HuH-7.5 (cell line): ENCODE measurements at regions not wholly inside any gene's neighbourhood (a gene's known extent, or its start where the extent isn't known, plus 50 kb on each side); places are given as distances from the start of the nearest gene placed in this dataset.

Source experiments
- DNase-seq: peaks from one replicate; pipeline ENCODE4 v3.0.0; 2011; ENCODE audit warnings: low spot score

DNA sequence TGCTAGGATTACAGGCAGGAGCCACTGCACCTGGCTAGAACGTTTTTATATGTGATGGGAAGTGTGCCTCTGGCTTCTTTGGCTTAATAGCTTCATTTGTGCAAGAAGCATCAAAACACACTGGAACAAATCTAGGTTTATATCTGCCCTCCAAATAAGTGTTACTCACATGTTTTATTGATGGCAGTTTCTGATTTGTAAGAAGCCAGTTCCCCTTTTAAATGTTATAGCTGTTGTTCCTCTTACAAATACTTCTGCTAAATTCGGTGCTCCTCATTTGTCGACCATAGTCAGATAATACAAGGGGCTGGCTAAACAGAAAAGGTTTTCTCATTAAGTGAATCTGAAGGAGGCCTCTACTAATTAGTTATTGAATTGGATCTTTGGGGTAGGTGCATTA is 307.1 kb upstream of the SEMA6D start:
- DNase-seq = no peak

DNA sequence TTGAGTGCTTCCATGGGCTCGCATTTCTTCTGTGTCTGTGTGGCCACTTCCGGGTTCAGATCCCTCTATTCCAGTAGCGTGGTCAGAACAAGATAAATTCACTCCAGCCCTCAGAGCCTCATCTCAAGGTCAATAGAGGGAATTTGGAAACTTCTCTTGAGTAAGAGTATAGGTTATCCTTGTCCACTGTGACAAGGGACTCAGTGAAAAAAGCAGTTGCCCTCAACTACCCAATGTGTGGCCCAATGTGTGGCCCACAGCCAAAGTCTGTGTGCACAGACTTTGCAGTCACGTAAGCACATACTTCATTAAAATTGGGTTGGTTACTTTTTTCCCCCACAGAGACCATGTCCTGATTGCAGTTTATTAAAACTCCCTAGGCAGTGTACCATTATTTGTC is 305.6 kb upstream of the SEMA6D start:
- DNase-seq = no peak

DNA sequence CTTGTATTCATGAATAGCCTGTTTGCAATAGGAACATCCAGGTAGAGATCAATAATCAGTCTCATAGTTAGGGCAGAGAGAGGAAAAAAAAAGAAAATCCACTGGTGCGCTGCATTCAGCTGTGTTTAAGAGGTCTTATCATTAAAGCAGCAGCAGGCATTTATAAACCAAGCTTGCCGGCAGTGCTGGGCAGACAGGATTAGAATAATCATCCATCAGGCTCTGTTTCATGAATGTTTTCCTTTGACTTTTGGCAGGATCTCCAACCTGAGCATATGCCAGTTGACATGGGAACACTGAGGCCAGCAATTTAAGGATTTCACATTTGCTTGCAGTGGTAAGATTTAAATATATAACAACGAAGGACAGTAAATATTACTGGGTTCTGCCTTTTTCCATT is 305.2 kb upstream of the SEMA6D start:
- no peak for DNase-seq

DNA sequence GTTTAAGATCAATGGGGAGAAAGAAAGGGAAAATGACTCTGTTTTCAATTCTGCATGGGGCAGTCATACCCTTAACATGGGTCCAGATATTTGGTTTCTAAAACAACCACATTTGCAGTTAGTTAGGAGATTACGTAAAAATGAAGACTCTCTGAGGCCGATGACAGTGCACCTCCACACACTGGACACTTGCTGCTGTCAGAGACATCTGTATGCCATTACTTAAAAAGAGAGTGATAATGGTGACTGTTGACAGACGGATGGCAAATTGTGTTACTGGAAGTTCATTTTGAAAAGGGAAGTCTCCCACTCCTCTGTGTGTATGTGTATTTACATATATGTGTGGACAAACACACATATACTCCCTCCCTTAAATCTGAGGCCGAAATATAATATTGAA is 304.5 kb upstream of the SEMA6D start:
- no peak for DNase-seq

DNA sequence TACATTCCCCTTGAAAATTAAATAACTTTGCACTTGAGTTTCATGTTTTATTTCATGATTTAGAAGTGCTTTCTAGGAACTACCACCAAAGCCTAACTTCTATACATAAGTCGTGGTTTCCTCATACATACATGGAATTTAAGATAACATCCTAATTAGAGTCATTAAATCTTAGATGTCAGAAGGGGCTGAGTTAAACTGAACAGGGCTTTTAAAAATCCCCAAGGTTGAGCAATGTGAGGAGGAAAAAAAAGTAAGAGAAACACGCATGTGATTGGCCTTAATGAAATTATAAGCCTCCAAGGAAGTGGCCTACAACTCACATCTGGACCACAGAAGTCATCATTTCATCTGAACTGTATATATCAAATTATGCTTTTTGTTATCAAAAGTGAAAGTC is 303.1 kb upstream of the SEMA6D start:
- DNase-seq = no peak

DNA sequence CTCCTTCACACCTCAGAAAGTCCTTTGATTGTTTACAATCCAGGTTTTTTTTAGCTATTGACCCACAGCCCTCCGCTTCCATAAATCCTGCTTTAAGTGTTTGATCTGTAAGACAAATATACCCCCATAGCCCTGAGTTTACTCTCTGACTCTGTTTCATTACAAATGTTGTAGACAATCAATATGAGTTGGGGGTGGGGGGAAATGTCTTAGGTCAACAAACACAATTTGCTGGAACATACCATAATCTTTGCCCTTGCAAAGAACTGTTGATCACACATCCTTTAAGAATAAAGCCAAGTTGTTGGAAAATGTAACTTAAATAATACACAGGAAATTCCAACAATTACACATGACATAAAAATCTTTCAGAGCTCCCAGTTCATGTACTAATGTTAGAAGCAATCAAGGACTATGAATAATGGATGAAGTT is 301.8 kb upstream of the SEMA6D start:
- DNase-seq = peak; percentile 3

DNA sequence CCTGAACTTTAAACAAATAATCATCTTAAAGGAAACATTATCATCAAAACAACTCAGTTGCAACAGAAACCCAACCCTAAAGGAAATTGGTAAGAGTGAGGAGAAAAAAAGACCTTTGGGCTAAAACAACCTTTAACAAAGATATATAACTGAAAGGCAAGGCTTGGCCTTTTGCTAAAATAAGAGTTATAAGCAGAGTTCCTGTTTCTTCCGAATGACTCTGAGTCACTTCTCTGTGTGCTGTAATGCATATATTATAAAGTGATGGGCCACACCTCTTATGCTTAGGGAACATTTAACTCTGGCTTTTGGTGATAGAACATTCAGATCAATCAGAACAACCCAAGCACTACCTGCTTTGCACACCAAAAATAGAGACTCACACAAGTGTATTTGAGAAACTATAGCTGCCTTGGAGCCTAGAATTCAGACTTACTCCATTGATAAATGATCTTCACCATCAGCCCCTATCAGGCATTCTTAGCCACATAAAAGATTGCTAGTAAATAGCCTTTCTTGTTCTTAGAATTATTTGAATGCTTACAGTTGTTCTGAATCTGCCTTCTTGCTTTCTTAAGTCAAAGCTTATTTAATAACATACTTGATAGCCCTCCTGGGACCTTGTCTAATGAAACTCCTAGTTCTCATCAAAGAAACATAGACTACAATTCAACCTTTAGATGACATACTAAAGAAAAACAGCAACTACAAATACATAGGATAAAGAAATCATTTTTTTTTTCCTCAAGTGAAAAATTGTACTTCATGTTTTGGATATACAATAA is 294.2 kb upstream of the SEMA6D start:
- DNase-seq = no peak

DNA sequence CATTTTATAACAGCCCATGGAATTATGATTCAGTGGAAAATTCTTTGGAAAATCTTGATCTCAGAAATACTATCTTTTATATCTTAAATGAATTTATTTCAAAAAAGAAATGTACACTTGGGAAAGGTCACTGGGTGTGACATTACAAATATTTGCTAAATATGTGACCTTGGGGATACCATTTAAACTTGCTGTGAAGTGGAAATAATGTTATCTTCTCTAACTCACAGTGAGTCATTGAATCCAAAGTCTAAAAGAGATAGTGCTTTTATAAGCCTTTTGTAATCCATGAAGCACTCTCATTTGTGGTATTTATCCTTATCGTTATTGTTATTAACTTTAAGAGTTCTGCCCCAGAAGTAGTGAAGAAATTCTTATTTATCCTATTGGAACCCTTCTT is 289.8 kb upstream of the SEMA6D start:
- DNase-seq = no peak

DNA sequence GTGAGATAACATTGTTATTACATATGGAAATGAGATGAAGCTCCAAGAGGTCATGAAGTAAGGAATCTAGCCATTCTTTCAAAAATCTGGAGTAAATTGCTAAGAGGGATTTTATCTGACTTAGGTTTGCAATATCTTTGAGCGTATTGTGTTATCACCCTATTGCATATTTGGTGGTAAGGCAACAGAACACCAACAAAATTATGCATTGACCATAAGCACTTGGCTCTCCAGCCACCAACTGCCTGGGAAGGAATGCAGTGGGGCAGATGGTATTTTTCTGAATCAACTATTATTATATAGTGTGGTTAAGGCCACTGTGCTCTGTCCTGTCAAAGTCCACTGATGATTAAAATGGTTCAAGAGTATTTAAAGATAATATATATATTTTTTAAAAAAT is 287.9 kb upstream of the SEMA6D start:
- DNase-seq = no peak

DNA sequence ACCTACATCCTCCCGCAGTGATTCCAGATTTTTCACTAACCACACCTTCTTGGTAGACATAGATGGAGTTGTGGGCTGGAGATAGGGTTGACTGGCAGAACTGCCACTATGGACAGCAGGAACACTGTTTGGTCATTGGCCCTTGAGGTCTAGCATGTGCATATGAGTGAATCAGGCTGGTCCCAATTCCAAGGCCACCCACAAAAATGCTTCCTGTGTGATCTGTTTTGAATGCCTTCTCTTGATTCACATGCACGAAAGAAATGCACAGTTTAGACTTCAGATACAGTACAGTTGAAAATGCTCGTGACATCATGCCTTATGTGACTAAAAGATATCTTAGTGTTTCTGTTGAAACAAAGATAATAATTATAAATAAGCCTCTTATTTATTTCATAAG is 285.8 kb upstream of the SEMA6D start:
- no peak for DNase-seq

DNA sequence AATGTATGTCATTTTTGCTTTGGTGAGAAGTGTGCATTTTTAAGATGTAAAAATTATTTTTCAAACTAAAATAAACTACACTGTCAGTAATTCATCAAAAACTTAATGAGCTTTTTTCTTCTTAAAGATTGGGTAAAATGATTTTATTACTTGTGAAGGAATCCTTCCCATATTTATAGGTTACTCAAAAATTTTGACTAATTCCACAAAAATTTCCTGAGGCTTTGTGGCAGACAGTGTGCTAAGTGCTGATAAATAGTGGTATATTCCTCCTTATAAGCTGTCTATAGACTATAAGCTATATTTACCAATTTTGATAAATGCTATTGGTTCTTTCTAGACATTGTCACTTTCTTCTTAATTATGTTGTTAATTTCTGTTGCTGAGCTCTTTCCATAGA is 284.5 kb upstream of the SEMA6D start:
- no peak for DNase-seq

DNA sequence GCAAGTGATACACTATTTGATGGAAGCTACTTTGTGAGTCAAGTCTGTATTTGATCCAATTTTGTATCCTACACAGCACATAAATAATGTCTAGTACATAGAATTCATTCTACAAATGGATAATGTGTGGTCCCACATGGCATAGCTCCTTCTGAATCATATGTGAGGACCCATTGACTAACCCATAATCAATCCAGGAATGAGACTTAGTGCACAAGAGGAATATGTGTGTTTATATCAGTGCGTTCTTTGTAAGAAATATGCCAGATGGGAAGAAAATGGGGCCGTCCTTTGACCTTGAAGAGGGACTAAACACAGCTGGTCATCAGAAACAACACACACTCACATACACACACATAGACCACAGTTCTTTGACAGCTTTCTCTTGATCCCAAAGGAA is 282.7 kb upstream of the SEMA6D start:
- no peak for DNase-seq

DNA sequence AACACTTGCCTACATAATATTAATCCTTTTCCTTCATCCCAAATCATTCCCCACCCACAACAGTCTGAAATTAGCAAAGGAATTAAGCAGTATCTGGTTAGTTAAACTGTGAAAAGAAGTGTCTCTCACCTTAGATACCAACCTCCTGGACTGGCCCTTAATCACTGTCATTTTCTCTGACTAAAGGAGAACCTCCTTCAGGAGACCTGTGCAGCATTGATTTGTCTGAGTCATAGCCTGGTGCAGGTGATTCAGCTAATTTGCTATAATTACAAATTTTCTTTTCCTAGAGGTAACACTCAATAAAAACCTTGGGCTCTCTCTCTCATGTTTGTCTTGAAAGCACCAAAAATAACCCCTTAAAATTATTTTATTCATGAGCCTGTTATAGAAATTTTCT is 279.8 kb upstream of the SEMA6D start:
- no peak for DNase-seq

DNA sequence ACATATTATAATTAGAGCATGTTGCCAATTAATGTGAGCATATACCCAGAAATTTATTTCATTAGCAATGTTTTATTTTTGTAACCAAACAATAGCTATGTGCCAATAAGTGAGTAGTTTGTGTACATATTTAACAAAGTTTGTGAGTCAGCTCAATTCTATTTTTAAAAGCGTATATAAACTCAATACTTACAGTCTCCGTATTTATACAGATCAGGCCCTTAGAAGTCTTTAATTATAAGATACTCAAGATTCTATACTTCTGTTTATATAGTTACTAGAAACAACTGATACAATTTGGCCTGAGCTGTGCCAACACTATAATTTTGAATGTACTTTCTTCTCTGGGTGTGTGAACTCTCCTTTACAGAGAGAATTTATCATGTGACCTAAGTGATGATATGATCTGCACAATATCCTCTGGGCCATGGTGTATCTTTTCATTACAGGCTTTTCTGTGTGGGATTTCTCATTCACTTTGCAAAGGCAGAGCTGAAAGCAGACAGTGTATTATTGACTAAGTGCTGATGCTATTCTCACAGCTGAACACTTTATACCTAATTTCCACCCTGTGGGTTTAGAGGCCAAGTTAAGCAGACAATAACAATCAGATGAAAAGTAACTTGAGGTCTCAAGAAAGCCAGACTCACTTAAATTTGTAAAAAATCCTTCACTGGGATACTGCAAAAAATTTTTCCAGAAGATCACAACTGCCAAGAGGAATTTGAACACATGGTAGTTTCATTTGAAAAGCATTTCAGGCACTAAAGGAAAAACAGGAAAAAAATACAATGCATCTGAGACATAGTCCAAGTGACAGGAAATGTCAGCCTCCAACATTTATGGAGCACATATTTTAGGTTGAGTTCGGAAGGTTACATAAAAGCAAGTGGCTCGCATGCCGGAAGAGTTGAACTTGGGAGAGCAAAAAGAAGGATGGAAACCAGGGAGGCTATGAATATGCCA is 277.9 kb upstream of the SEMA6D start:
- DNase-seq = no peak

DNA sequence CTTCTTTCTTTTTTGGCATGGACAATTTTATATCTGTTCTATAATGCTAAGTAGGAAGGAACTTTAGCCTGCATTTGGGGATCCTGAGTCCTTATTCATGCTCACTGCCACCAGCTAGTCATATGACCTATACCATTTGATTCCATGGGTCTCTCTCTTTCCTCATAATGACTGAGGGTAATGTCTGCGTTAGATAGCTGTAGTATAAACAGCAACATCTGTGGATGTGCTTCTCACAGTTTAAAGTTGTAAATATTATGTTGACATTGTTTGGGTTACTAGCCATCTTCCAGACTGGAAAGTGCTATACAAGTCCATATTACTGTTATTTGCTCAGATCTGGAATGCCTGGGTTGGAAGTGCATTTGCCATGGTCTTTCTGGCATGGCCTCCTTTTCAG is 274.9 kb upstream of the SEMA6D start:
- DNase-seq = no peak

DNA sequence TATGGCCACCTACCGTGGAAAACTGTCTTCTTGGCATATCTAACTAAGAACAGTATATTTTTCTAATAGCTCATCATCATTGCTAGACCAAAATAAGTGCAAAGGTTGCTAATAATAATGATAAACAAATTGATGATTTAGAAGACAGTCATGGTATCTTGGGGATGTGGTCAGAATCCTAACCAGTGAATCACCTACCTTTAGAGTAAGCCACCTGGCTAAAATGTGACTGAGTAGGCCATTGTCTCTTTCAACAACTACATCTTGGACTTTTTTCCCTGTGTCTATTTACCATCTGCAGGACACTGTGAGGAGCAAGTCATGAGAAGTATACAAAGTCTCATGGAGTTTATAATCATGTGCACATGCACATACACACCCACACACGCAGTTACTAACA is 273.5 kb upstream of the SEMA6D start:
- no peak for DNase-seq

DNA sequence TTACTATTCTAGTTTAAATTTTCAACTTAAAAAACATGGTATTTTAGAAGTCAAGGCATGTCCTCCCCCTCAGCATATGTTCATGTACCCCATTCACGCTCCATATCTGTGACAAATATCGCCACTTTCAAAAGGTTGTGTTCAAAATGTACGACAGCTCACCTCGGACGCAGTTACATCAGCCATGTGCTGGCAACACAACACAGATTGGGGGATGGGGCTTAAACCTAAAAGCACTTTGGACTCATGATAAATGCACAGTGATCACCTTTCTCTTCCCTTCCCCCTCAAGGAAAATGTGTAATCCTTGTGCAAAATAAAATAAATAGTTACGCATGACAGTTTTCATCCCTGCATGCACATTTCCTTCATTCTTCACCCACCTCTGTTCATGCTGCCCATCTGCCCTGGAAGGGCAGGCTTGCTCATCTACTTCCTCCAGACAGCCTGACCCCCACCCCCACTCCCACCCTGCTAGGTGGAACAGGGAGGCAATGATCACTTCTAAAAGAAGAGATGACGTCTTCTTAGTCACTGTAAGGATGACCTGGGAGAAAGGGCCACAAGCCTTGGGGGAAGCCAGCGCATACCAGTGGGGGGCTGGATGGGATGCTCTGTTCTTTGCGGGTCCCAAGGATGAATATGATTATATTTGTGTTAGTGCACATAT is 271.4 kb upstream of the SEMA6D start:
- DNase-seq = no peak

DNA sequence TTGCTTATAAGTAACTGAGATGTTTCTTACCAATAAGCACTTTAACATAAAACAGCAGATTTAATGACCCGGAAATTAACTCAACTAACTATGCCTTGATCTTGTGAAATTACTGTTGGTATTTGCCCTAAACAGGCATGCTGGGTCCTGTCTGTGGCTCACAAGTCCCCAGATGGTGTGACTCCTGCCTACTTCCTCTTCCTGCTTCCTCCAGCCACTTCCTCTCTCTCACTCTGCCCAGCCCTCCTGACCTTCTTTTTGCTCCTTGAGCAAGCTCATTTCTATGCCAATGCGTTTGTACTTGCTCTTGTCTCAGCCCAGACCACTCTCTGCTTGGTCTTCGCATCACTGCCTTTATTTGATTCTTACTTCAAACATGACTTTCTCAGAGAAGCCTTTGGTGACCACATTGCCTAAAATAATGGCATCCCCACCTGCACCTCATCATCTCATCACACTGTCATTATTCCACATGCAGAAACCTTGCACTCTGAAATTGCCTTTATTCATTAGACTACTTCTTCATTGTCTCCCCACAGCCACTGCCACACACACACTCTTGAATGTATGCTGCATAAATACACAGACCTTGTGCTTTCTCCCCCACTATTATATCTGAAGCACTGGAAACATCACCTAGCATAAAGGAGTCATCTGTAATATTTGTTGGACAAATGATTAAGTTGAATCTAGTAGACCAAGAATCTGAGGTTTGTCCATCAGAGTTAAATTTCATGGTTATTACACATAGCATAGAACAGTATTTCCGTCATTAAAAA is 256.3 kb upstream of the SEMA6D start:
- no peak for DNase-seq

DNA sequence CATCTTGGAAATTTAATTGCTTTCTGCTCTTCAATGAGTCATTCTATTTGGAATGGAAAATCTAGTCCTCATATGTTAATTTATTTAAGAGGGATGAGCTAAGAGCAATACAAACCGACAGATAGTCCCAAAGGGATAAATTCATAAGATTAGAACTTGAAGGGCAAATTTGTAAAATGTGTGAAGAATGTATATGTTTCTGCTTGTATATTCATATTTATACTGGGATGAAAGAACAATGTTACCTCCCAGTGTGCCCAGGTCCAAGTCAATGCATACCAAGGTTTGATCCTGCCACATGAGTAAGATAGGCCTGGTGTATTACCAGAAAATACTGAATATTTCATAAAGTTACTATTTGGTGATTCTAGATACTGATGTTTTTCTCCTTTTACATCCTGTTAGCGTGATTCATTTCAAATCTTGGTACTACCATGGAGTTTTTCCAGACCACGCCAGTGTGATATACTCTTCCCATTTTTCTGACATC is 255.6 kb upstream of the SEMA6D start:
- DNase-seq = no peak

DNA sequence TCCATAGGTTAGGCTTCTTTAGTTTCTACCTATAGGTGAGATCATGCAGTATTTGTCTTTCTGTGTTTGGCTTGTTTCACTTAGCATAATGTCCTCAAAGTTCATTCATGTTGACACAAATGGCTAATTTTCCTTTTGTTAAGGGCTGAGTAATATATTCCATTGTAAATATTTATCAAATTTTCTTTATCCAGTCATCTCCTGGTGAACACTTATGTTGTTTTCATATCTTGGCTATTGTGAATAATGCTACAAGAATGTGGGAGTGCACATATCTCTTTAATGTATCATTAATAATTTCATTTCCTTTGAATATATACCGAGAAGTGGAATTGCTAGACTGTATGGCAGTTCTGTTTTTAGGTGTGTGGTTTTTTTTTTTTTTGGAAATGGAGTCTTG is 250.9 kb upstream of the SEMA6D start:
- DNase-seq = no peak

DNA sequence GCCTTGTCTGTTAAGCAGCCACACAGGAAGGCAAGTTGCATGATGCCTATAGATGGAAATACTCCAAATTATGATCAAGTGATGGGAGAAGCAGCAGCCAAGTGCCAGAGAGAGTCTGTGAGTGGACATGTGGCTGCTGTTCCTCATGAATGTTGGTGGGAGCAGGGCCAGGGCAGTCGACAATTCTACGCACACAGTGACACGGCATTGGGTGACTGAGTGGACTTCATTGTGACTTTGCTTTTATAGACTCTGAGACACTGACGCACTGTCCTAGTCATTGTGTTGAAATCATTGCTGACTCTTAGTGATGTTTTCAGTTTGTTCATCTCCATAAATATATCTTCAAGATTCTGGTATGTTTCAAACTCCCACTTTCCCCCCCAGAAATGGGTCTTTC is 246.3 kb upstream of the SEMA6D start:
- DNase-seq = no peak
